Choroid plexus epithelial cell (primary cell): ENCODE measurements at regions not wholly inside any gene's neighbourhood (a gene's known extent, or its start where the extent isn't known, plus 50 kb on each side); places are given as distances from the start of the nearest gene placed in this dataset.

Experiments
- DNase-seq: peaks from one replicate; pipeline ENCODE4 v3.0.0-alpha.2; 2010; ENCODE audit warnings: low read depth
- H3K4me3 ChIP-seq: 2 replicates; pipeline ENCODE4 v1.5.1; 2011; ENCODE audit warnings: low read depth, mild to moderate bottlenecking, control low read depth, low read length, moderate library complexity
- TF ChIP-seq, protein P1 (sequence below): conservative IDR thresholded peaks from 2 replicates; pipeline ENCODE4 v1.5.1; 2011; ENCODE audit warnings: low read depth, mild to moderate bottlenecking, control low read depth, inconsistent platforms, low read length, moderate library complexity

DNA sequence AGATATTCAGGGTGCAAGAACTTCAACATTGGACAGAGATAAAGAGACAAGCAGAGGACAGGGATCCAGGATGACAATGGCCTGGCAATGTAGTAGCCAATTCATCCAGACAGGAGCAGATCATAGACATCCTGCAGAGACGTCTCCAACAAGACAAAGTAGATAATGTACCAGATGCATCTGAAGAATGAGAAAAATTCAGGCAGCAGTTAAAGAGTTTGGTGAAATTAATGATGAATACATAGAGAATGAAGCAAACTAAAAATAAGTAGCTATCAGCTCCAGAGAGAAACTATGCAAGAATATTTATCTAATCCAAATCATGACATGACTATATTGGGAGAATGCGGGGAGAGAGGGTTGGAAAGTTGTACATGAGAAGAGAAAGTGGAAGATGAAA lies 278.4 kb upstream of the DACH1 start:
- DNase-seq, result peak; percentile 56
- TF ChIP-seq, protein P1, sequence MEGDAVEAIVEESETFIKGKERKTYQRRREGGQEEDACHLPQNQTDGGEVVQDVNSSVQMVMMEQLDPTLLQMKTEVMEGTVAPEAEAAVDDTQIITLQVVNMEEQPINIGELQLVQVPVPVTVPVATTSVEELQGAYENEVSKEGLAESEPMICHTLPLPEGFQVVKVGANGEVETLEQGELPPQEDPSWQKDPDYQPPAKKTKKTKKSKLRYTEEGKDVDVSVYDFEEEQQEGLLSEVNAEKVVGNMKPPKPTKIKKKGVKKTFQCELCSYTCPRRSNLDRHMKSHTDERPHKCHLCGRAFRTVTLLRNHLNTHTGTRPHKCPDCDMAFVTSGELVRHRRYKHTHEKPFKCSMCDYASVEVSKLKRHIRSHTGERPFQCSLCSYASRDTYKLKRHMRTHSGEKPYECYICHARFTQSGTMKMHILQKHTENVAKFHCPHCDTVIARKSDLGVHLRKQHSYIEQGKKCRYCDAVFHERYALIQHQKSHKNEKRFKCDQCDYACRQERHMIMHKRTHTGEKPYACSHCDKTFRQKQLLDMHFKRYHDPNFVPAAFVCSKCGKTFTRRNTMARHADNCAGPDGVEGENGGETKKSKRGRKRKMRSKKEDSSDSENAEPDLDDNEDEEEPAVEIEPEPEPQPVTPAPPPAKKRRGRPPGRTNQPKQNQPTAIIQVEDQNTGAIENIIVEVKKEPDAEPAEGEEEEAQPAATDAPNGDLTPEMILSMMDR, result no peak

DNA sequence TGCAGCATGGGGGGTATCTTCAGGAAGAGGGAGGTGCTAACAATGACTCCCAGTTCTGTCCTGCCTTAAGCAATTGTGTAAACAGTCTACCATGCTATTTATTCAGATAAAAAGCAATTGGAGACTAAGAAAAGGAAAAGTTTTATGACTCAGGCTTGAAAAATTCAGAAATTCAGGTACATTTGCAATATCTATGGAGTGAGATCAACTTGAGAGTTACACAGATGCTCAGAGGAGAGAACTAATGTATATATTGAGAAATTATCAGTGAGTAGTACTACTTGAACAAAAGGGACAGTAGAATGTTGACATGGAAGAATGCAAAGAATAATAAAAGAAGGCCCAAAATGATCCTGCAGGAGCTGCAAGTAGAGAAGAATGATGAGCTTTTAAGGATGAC lies 277.6 kb upstream of the DACH1 start:
- TF ChIP-seq, protein P1, result no peak
- DNase-seq, result peak; percentile 32
- no peak overlapping the region for H3K4me3 ChIP-seq

More for the DNA sequence above, 278.4 kb upstream of the DACH1 start:
- H3K4me3 ChIP-seq, result no peak overlapping the region

DNA sequence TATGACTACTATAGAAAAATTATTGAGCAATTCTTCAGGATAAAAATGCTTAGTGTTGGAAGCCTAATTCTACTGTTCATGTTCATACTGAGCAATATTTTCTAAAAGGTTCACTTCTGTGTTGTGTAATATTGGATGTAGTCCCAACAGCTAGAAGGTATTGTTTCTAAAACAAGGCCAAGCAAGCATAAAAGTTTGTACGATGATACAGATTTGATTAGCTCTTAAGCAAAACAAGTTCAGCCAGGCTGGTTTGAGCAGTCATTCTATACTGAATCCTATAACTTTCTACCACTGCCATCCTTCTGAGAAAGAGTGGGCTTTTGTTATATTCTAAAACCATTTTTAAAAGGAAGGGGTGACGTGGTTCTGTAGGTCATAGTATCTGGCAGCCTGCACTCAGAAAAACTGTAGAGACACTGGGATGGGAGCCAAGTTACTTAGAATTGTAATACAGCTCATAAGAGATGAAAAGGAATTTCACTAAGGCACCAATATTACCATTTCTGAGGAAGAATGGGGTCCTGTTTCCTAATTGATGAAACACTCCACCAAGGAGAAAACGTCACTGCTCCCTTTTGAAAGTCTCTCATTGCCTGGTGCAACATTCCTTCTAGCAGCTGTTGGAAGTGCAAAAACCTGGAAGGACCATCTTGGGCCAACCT lies 275.0 kb upstream of the DACH1 start:
- peak; percentile 88 for DNase-seq
- TF ChIP-seq, protein P1, result no peak
- no peak overlapping the region for H3K4me3 ChIP-seq

DNA sequence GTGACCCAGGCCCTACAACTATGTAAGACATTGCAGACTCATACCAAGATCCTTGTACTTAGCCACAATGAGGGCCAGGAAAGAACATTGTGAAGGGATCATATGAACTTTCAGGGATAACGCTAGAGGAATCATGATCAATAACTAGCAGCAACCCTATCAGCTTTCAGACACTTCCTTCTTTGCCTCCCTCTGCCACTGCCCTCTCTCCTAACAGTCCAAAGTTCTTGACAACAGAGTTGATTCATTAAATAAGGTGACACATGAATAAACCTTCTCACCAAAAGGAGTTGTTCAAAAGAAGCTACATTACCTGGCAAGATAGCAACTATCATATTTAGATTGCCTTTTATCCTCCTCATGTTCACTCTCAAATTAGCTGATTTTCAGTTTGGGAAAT lies 272.2 kb upstream of the DACH1 start:
- no peak for DNase-seq
- H3K4me3 ChIP-seq, result no peak overlapping the region
- TF ChIP-seq, protein P1, result no peak

DNA sequence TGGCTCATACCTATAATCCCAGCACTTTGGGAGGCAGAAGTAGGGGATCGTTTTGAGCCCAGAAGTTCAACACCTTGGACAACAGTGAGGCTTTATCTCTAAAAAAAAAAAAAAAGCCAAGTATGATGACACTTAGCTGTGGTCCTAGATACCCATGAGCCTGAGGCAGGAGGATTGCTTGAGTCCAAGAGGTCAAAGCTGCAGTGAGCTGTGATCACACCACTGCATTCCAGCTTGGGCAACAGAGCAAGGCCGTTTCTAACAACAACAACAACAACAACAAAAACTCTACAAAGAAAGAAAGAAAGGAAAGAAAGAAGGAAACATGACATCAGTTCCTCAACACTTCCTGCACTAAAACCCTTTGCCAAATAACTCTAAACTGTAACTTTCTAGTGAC lies 265.1 kb upstream of the DACH1 start:
- TF ChIP-seq, protein P1, result no peak
- DNase-seq, result no peak
- no peak overlapping the region for H3K4me3 ChIP-seq

DNA sequence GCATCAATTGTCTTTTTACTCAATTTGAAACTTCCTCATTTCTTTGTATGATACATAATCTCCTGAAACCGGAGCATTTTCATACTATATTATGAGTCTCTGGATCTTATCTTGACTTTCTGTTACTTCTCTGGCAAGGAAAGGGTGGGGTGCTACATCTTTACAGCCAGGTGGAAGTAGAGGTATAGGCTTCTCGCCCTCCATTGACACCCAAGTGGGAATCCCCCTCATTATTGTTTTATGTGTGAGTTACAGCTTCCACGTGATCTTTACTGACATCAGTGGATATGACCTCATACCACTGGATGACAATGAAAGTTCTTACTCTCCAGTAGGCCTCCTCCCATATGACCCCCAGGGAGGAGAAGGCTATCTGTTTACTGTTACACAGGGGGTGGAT lies 262.1 kb upstream of the DACH1 start:
- TF ChIP-seq, protein P1, result no peak
- no peak overlapping the region for H3K4me3 ChIP-seq
- no peak for DNase-seq

DNA sequence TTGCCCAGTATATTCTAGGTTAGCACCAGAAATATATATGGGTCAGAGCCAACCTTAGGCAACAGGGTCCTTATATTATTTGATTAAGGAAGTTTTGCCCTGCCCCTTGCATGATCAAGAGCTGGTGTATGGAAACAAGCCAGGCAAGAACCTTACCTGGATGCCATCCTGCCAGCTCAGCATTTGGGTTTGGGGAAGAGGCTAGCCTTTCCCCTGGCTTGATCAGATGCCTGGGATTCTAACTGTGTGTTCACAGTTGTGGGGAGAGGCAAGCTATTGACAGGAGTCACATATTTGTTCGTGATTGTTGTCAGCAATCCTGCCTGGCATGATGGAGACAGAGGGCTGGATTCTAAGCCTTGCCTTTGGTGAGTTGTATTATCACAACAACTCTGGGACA lies 260.0 kb upstream of the DACH1 start:
- no peak for DNase-seq
- TF ChIP-seq, protein P1, result no peak
- H3K4me3 ChIP-seq, result no peak overlapping the region
